GM18861 (cell line): ENCODE measurements at regions not wholly inside any gene's neighbourhood (a gene's known extent, or its start where the extent isn't known, plus 50 kb on each side); places are given as distances from the start of the nearest gene placed in this dataset.

Source experiments
- ATAC-seq: cut with Tn5 transposase; IDR thresholded peaks from one replicate; pipeline ENCODE4 v1.9.1; 2021; ENCODE audit not compliant: unreplicated experiment

DNA sequence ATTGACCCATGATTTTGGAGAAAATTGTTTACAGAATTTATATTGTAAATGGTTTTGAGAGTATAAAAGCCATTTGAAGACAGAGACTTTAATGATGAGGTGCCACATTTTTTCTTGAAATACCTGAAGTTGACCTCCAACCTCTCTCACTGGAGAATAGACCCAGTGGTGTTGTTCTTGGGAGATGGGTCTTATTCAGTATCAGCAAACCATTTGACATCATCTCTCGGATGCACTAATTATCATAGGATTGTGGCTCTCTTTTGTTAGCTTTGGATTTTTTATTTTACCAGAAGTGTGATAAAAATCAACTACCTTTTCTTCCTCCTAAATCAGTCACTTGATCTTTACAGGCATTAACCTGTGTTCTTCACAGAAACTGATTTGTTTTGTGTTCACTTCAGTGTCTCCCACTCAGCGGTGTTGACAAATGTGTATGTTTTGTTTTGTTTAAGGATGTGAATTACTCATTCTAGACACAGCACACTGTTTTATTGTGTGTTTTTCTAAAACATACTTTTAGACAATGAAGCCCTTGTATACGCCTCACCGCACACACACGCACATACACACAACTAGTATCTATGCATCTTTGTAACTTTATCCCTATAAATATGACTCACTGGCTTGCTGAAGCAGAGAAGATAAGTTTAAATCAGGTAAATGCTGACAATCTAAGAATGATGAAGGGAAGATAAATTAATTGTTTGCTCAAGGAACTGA lies 455.6 kb downstream of the INHBA start:
- ATAC-seq, result no peak

- no peak for ATAC-seq
Measured at GRCh38 chr7:41245916-41246315, 457.0 kb downstream of the INHBA start.

GRCh38 chr7:41244246-41244645 lies 458.6 kb downstream of the INHBA start:
- ATAC-seq, result no peak

DNA sequence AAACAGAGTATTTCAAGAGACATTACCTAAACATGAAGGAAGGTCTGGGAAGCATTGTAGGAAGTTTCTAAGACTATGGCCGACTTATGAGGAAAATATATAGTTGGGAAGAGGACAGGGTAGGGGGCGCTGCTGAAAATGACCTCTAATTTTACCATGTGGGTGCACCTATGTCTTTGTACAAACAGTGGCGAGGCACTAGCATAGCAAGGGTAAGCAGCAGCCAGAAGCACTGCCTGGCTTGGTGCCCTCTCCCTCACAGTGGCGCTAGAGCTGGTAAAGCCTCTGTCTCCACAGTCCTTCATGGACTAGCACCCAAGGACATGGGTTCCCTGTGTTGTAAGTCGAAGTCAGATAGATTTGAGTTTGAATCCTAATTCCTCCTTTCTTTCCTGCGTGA lies 461.2 kb downstream of the INHBA start:
- no peak for ATAC-seq

- ATAC-seq, result no peak
Measured at GRCh38 chr7:41239596-41239995, 463.3 kb downstream of the INHBA start.

DNA sequence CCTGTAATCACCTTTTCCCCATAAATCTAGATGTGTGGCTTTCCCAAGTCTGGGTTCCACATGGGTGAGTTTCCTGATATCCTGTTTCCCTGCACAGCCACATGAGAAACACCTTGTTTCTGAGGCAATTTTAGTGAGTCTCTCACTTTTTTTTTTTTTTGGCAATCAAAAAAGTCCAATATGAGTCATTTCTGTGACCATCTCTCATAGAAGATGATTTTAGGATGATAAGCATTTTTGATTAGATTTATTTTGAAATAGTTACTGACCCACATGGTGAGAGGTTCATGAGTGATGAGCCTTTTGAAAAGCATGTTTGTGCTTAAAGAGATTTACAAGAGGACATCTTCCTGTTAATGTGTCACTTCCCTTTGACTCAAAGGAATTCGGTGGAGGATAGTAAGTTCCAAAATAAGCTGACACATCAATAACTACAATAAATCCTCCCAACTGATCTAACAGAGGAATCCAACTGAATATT lies 464.0 kb downstream of the INHBA start:
- ATAC-seq, result no peak

DNA sequence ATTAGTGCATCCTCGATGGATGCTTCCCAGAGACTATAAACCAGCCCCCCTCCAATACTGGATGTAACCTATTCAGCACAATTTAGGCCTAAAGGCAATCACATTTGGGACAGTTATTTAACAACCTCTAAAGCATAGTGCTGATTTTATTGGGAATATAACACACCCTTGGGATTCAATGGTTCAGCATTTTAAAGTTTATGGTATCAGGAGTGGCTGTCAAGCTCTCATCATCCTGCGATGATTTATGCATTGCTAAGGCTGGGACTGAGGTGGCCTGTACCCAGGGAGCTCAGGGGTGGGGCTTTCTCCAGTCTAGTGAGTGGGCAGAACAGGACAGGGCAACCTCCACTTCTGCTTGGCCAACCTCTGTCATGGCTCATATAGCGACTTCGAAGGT lies 464.9 kb downstream of the INHBA start:
- no peak for ATAC-seq

DNA sequence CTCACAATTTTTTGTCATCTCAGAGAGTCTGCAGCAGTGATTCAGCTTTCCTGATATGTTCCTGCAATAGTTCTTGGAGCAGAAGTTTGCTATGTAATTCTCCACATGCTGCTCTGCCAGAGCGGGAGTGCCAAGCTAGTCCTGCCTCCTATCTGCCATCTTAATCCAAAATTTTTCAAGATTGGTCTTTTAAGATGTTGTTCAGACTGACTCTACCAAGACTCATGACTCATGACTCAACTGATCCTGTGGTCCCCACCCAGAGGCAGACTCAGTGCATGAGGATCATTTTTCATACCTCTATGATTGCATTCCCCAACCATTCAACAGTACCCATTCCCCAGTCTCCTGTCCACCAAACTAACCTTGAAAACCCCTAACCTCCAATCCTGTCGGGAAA lies 470.8 kb downstream of the INHBA start:
- ATAC-seq, result no peak

- no peak for ATAC-seq
Measured at GRCh38 chr7:41224063-41224763, 478.7 kb downstream of the INHBA start.

GRCh38 chr7:41222746-41223145 lies 480.1 kb downstream of the INHBA start:
- no peak for ATAC-seq

- no peak for ATAC-seq
Measured at GRCh38 chr7:41220266-41220665, 482.6 kb downstream of the INHBA start.

DNA sequence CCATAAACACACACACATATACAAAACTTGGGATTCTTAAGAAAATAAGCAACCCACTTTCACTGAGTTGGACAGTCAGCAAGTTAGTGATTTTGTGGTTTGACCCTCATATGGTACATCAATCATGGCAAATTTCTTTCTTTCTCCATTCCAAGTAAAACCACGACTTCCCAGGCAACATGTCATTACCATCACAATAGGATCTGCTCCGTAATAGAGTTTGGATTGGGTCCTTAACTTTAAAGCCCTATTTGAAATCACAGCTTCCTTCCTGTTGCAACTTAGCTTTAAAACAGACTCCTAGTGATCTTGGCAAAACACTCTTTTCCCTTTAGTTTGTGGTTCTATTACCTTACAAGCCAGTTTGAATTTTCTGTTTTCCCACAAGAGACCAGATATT lies 483.6 kb downstream of the INHBA start:
- no peak for ATAC-seq

DNA sequence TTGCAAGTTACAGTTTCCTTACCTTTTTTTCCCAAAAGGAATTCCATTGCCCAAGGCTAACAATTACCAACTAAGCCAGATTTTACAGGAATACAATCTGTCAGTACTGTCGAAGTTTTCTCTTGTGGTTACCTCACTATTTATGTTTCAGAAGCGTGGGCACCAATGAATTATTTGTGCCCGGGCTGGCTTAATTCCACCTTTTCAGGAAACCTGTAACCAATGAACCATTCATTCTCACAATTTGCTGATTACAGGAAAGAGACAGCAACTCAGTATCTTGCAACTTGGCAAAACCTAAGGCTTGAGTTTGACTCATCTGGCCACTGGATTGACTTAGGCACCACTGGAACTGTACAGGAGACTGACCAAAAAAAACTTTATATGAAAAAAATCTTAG lies 485.6 kb downstream of the INHBA start:
- no peak for ATAC-seq

DNA sequence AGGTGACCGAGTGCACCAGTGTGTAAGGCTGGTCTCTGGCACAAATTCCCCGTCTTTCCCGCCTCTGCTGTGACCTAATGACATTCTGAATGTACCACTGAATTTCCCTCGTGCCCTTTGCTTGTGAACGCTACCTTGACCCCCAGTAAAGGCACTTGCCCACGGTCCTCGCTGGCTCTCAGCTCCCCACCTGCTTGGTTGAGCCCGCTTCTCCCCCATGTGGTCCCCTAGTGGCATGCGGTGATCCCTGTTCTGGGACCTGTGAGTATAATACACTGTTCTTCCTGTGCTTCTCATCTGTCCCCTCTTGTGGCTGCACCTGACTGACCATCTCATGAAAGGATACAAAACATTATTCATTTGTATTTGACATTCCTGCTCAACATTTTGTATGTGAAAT lies 495.7 kb downstream of the INHBA start:
- no peak for ATAC-seq

- no peak for ATAC-seq
Measured at GRCh38 chr7:41206267-41206666, 496.6 kb downstream of the INHBA start.

GRCh38 chr7:41205600-41205999 lies 497.3 kb downstream of the INHBA start:
- peak; percentile 52 for ATAC-seq

DNA sequence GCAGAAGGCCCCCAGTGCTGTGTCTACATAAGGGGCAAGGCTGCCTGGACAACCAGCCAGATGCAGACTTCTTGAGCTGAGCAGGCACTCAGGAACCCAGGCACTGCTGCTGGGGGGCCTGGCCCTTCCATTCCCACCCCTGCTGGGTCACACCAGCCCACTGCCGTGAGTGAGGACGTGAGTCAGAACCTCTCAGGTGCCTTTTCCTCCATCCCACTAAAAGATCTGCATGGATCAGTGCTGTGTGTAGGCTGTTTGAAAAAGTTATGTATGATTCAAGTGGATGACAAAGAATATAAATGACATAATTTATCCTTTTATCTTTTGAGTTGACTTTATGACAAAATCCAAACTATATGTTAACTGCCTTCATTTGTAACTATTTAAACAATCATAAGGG lies 499.3 kb downstream of the INHBA start:
- ATAC-seq, result no peak

DNA sequence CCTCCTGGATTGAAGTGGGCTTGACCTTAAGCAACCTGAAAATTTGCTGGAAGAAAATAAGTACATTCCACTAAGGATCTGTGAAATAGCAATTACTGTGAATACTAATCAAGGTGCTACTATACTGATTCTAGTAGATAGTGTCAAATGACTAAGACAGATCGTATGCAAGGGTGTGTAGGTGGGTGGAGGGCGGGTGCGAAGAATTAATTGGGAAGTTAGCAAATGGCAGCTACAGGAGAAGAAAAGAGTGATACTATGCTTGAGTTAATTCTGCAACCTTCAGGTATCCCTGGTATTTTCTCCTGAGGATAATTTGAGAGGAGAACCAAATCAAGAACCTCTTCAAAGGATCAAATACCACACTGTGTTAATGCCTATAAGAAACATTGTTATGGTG lies 501.9 kb downstream of the INHBA start:
- ATAC-seq, result no peak

DNA sequence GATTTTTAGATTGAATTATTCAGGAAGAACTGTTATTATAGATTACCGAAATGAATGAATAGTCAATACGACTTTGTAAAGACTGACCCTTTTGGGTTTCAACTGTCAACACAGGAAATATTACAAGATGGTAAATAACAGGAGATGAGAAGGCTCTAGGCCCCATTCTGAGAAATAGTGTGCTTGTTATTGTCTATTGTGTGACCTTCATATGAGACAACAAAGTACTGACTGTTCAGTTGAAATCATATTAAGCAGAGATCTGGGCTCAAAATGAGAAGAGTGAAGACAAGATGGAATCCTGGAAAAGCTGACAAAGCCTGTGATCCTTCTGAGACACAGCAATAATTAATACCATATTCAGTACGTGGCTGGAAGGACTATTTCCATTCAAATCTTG lies 503.8 kb downstream of the INHBA start:
- ATAC-seq, result no peak

GRCh38 chr7:41198502-41198901 lies 504.4 kb downstream of the INHBA start:
- no peak for ATAC-seq

GRCh38 chr7:41197769-41198168 lies 505.1 kb downstream of the INHBA start:
- no peak for ATAC-seq

GRCh38 chr7:41193738-41194282 lies 509.1 kb downstream of the INHBA start:
- ATAC-seq, result no peak
